NCI-H2227 treated with DMSO at 0.1 percent for 48 hours (cell line): ENCODE measurements at regions not wholly inside any gene's neighbourhood (a gene's known extent, or its start where the extent isn't known, plus 50 kb on each side); places are given as distances from the start of the nearest gene placed in this dataset.

Experiments
- DNase-seq: peaks from one replicate; lab custom pipeline; 2025; lab: John Stamatoyannopoulos, UW

DNA sequence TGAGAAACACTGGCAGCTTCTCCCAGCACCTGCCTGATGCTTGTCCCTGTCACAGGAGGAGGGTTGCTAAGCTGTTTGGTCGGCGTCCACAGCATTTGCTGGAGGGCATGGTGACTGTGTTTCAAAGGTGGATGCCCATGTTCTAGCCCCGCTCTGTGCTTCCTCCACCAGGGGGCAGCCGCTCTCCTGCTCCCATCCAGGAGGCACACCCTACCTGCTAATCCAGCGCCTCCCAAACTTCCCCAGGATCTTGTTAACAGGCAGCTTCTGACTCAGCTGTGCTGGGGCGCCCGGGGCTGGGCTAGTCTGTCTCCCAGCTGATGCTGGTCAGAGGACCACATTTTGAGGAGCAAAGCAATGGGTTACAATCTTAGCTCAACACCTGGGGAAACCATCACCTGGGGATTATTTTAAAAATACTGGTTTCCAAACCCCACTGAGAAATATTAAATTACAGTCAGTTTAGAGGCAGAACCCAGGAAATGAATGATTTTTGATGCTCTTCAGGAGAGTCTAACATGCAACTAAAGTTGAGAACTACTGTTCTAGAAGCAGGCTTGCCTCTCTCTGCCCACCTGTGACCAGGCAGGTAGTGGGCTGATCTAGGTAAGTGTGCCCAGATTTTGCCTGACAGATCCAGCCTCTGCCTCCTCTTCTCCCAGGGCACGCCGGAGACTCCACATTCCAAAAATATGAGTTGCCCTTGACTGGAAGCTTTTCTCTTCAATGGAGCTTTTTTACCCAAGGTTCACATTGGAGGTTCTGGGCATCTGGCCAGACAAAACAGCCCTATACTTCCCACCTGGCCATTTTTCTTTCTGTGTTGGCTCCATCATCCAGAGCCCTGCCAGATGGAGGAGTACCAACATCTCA lies 92.7 kb upstream of the GPR26 start:
- DNase-seq: no peak

DNA sequence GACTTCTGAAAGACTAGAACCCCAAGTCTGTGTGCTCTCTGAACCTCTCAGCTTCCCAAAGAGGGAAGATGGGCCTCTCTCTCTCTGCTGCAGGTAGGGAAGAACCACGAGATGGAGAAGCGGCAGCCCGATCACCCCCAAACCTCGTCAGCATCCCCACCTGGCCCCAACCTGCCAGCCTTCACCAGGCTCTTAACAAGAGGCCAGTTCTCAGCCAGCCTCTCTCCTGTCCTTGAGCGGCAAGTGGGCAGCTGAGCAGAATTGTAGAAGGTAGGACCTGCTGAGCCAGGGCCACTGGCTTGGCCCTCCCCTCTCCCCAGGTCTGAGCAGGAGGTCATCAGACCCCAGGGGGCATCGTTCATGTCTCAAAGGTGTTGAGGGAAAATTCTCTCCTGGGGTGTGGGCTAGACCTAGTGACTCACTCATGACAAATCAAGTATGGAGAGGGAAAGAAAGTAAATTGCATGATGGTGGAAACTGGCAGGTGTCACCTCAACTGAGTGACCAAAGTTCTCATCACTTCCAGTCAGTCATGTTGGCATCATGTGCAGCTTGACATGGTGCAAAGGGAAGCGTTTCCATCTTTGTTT lies 92.0 kb upstream of the GPR26 start:
- no peak for DNase-seq

DNA sequence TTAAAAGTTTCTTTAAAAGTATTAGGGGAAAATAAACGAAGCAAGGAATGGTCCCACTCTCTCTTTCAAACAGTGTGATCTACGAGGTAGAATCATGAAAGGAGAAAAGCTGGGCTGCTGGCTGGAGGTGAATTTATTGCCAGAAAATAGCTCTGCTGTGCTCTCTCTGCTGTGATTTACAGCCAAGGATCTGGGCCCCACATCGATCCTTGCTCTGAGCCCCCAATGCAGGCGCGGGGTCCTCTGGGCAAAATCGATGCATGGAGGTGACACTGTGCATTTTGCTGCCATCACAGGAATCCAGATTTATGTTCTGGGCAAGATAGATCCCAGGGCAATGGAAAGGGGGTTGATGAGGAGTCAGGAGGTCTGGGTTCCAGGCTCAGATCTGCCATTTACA lies 91.0 kb upstream of the GPR26 start:
- DNase-seq: no peak

DNA sequence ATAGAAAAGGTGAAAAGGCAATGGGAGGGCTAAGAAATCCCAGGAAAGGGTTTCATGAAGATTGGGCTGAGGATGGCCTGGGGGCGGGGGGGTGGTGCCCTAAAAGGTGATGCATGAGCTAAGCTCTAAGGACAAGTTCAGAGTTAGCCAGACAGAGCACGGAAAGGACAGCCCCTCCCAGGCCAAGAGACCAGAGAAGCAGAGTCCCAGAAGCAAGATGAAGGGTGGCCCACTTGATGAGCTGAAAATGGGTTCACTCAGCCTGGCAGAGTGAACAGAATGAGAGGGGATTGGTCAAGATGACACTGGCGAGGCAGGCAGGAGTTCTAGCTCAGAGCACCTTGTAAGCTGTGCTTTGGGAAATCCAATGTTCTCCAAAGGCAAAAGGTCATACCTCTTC lies 89.4 kb upstream of the GPR26 start:
- DNase-seq: no peak

DNA sequence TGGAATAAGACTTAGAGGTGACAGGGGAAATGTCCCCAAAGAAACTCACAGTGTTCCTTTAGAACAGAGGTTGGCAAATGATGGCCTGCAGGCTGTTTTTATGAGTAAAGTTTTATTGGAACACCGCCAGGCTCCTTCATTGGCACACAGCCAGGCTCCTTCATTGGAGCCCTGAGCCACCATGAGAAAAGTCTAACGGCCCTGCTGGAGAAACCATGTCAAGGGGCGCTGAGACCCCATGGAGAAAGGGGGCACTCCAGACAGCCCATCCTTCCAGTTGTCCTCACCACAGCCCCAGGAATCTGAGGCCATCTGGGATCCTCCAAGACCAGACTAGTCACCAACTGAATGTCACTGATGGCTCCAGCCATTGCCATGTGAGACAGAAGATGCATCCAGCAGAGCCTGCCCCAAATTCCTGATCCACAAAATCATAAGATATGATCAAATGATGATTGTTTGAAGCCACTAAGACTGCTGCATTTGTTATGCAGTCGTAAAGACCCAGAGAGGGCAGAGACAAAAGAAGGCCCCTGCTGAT lies 88.2 kb upstream of the GPR26 start:
- DNase-seq: no peak

DNA sequence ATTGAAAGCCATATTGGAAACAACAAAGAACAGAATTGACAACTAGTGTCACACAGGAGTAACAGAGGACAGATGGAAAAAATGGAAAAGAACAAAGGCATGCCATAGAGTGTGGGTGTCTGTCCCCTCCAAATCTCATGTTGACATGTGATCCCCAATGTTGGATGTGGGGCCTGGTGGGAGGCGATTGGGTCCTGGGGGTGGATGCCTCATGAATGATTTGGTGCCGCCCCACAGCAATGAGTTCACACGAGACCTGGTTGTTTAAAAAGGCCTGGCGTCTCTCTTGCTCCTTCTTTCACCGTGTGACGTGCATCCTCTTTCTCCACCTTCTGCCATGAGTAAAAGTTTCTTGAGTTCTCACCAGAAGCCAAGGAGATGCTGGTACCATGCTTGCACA lies 87.4 kb upstream of the GPR26 start:
- no peak for DNase-seq

DNA sequence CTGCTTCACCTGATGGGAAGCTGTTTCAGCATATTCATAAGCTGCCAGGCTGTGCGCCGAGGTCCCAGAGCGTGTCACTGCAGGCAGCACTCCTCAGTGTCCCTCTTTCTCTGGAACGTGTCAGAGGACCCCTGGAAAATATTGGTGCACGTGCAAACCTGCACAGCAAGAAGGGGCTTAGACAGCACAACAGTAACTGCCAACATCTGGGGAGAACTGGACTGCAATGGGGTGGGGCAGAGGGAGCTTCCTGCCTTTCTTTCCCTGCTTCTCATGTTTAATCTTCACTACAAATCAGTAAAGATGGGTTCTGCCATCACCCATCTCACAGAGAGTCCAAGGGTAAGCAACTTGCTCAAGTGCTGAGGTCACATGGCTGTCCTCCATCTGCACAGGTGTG lies 86.5 kb upstream of the GPR26 start:
- DNase-seq: no peak

DNA sequence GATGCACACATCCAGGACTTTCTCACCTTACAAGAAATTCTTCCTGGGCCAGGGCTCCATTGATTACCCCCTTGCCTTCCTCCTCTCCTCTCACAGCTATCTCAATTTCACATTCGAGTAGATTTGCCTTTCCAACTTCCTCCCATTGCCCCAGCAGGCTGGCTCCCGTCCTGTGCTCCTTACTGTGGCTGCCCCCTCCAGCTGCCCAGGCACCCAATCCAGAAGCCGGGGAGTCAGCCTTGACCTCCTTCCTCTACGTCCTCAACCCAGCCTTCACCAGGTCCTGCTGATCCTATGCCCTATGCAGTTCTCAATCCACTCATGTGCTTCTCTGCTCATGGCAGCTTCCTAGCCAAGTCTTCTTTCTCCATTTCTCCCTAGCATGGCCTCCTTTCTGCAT lies 85.7 kb upstream of the GPR26 start:
- no peak for DNase-seq

DNA sequence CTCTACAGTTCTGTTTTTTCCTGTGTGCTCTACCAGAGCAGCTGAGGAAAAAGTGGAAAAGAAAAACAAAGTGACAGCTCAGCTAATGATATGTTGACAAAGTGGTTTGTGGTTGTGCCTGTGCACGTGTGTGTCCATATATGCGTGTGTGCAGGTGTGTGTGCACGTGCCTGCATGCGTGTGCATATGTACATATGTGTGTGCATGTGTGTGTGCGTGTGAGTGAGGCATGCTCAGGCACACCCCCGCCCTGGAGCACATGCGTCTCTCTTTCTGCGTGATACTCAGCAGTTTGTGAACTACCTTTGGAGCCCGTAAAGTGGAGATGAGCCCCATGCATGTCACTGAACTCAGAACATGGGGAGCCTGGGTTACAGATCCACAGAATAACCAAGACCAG lies 84.5 kb upstream of the GPR26 start:
- no peak for DNase-seq

DNA sequence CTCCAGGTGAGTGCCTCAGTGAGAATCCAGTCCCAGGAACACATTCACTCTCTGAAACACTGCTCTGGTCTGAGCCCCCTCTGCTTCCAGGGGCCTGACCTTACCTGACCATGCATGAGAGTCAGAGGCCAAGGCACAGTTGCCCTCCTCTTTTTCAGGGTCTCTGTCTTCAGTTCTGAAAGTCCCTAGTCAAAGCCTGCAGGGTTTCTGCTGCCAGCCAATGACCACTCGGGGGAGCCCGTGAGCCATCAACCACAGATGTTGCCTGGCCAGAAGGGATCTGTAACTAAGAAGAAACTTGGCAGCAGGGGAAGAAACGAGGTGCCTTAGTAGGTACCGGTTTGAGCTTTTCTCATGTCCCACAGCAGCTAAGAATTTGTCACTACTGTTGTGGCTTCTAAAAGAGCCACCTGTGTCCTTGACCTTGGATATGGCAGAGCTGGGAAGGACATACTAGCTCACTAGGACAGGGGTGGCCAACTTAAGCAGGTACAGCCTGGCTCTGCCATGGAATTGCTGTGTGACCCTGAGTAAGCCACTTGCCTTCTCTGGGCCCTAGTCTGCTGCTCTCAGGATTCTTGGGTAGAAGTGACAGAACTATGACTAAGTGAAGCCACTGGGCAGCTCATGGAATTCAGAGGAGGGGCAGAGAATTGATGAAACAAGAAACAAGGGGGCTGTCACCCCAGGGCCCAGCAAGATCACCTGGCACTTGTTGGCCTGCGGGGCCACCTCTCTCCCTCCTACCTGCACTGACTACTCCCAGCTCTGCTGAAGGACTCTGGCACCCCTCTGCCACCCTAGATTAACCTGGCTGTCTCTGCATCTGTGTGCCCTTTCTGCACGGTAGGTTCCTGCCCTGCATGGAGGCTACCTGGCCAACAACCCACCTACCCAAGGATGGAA lies 83.8 kb upstream of the GPR26 start:
- peak; percentile 71 for DNase-seq

DNA sequence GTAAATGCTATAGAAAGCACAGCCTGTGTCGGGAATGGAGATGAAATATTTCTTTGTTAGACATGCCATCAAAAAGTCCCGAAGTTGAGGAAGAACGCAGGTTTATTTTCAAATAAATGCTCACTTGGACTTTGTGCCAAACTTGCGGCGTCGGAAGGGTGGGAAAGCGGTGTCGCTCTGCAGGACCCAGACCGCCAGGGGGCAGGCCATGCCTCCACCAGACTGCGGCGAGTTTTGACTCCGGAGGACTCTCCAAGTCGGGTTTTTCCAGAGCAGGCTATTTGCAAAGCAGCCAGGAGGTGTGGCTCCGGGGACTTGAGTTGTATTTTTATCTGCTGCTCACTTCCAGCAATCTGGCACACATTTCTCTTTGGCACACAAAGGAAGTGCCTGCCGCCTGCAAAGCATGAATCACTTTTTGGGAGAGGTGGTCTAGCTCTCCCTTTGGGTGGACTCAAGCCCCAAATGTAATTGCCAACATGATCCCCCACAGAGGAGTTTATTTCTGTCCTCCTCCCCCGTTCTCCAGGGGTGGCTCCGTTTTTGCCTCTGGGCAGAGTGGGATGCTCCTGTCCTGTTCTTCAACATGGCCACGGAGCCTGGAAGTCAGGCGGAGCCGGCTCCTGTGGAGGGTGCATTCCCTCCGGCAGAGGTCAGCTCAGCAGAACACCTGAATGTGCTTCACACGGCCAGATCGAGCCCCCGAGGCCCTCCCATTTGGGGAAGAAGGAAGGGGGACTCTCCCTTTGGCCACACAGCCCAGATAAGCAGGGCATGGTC lies 82.3 kb upstream of the GPR26 start:
- peak; percentile 42 for DNase-seq

DNA sequence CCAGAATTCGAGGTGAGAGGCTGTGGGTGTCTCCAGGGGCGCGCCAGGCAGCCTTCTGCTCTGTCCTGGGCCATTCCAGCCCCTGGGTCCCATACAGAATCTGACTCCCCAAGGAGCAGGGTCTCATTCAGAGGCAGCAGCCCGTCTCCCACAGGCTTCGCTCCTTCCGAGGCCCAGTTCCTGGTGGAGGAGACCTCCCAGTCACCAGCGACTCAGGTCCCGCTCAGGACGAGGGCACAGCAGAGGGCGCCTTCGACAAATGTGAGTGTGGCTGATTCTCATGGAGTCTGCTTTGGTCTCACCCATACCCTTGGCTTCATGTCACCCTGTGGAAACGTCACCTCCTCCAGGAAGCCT lies 81.8 kb upstream of the GPR26 start:
- DNase-seq: no peak

DNA sequence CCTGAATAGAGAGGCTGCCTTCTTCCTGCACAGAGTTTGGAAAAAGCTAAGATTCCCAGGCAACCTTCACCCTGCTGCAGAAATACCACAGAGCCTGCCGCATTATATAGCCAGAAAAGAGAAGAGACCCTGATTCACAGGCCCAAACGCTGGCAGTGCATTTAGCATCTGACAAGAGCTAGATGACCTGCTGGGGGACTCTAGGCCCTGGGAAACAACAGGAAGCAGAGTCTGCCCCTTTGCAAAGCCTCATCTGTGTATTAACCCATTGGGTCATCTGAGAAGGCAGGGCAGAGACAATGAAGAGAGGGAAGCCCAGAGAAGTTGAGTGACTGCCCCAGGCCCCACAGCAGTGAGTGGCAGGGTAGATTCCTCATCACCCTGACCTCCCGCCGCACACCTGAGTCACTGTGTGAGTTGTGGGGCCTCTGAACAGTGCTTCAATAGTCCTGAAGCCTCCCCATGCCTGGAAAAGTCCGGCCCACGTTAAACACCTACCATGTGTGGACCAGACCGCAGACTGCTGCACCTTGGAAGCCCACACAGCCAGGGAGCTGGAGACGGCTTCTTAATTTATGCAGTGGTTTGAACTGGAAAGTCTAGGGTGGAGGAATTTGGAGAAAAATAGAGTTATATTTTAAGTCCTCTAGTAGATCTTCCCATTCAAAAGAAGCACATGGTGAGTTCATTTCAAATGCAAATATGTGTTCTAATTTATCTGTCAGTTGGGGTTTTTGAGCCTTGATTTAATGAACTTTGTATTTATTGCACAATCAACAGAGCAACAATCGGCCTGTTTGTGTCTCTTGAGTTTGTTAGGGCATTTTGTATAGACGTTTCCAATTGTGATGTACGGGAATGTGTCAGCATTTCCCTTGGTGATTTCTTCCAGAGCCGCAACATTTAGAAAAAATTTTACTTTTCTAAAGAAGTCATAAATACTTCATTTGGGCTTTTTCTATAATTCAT lies 80.4 kb upstream of the GPR26 start:
- DNase-seq: no peak

DNA sequence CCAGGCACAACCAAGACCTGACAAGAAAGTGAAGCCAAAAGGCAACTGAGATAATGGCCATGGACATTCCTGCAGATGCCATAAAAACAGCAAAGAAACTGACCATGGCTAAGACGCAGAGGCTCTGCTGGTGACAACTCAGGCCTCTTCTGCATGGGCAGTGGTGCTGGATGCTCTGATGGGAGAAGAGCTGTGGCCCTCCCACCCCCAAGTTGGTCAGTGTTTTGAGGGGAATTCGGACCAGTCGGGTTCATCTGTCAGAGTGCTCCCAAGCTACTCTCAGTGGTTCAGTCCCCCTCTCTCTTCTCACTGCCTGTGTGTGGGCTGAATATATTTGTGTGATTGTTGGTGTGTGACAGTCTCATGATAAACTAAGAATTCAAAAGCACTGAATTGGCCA lies 79.0 kb upstream of the GPR26 start:
- no peak for DNase-seq

DNA sequence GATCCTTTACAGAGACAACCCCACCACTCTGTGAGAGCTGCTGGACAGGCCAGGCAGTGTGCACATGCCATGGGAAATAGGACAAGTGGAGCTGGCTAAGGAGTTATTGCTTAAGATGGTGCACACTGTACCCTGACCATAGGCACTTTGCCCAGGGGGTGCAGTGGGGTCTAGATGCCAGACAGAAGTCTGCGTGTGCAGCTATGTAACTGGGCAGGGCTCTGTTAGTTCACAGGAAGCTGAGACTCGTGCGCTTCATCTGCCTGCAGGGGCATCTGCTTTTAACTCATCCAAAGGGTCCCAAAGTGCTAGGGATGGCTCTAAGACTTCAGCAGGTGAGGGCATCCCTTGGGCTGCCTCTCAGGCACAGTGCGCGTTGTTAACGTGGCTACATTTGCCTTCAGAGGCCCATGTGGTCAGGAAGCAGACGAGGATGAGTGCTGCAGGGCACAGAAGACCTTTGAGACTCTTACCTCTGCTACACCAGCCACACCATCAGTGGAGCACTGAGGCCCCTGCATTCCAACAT lies 77.7 kb upstream of the GPR26 start:
- no peak for DNase-seq

DNA sequence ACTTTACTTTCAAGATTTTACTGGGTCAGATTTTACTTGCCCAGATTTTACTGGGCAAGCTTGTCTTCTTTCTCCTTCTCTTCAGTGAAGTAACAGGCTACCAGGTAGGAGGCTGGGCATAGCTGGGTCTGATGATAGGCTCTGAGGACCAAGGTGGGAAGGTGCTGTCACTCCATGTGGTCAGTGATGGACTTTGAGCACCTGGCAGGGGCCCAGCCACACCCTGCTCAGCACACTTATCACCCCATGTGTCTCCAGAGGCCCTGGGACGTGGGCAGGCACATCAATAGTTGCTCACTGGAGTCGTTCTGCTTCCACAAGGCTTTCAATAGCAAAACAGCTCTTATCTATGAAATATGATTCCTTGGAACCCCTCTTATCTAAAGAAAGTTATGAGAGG lies 70.5 kb upstream of the GPR26 start:
- no peak for DNase-seq

DNA sequence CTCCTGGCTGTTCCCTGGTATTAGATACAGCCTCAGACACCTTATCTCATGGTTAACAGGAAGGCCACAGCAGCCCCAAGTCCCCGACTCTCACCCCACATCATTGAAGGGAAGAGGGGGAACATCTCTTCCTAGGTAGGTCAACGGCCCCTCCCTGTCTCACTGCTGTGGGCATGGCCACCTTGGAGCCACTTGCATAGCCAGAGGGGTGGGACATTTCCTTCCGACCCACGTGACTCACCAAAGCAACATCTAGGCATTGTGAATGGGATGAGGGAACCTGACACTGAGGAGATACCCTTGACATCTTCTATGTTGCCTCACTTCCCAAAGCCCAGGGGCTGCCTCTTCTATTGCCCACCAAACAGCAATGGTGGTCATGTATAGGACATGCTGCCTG lies 68.5 kb upstream of the GPR26 start:
- no peak for DNase-seq

DNA sequence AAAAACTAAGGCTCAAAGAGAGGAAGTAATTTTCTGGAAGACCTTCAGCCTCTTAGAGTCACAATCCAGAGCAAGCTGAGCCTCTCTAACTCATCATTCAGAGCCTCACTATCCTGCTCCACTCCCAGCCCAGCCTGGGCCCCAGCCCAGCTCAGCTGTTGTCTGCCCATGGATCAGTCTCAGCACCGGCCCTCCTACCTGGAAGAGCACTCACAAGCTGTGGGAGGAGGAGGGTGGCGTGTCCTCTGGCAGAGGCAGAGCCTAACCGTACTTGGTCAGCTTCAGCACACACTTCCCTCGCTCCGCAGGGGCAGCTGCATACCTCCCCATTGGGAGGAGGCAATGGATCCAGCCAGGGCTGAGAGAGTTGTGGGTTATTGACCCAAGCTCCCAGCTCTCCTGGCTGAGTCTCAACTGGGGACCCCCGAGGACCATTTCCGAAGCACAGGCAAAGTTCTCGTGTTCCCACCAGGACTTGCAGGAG lies 66.7 kb upstream of the GPR26 start:
- no peak for DNase-seq

DNA sequence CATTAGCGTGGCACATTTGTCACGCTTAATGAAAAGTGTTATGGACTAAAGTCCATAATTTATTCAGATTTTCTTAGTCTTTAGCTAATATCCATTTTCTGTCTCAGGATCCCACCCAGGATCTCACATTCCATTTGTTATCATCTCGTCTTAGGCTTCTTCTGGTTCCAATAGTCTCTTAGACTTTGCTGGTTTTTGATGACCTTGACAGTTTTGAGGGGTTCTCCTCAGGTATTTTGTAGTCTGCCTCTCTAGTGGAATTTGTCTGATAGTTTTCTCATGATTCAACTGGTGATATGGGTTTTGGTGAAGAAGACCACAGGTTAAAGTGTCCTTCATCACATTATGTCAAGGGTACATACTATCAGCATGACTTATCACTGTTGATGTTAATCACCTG lies 66.0 kb upstream of the GPR26 start:
- no peak for DNase-seq

DNA sequence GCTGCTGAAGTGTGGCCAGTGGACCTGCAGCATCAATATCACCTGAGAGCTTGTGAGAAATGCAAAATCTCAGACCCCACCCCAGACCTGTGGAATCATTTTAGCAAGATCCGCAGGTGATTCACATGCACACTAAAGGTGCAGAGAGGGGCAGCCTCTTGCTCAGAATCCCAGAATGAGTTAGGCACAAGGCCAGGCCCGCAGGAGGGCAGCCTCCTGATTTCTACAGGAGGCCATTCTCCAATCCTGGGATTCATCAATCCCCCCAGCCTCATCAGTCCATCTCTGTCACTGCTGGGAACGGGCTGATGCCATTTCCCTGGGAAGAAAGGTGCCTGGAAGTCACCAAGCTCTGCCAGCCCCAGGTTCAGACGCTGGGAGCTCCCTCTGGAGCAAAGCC lies 63.0 kb upstream of the GPR26 start:
- DNase-seq: no peak
